RWPE1 (cell line): ENCODE measurements at regions not wholly inside any gene's neighbourhood (a gene's known extent, or its start where the extent isn't known, plus 50 kb on each side); places are given as distances from the start of the nearest gene placed in this dataset.

Experiments used
- CTCF ChIA-PET: fragments of 350-600 bp; sonication (Branson Sonifier 250); formaldehyde crosslinking; extraction: SDS; loops from one replicate; lab custom pipeline; 2021; lab: Yijun Ruan, JAX
- POLR2A ChIA-PET: fragments of 400-600 bp; formaldehyde crosslinking; extraction: SDS; loops from one replicate; lab custom pipeline; 2020; ENCODE audit warnings: antibody characterized with exemption; ENCODE audit not compliant: low non-redundant PET; lab: Yijun Ruan, JAX
- DNase-seq: peaks from one replicate; pipeline ENCODE4 v3.0.0; 2012; ENCODE audit warnings: low spot score
- H3K27ac ChIP-seq: fragments of 450-650 bp; 2 replicates; pipeline ENCODE4 v1.5.1; 2017
- TF ChIP-seq, protein P1 (sequence below): fragments of 450-650 bp; conservative IDR thresholded peaks from 2 replicates; pipeline ENCODE4 v1.5.1; 2017; ENCODE audit warnings: low read depth, mild to moderate bottlenecking

DNA sequence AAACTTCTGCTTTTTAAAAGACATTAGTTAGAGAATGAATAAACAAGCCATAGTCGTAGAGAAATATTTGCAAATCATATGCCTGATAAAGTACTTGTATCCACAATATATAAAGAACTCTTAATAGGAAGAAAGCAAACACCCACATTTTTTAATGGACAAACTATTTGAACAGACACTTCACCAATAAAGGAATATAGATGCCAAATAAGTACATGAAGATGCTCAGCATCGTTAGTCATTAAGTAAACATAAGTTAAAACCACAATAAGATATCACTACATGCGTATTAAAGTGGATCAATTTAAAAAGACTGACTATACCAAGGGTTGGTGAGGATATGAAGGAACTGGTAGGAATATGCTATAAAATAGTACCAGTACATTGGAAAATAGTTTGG is 142.3 kb upstream of the ZC3H11B start:
- H3K27ac ChIP-seq = no peak overlapping the region
- TF ChIP-seq, protein P1, sequence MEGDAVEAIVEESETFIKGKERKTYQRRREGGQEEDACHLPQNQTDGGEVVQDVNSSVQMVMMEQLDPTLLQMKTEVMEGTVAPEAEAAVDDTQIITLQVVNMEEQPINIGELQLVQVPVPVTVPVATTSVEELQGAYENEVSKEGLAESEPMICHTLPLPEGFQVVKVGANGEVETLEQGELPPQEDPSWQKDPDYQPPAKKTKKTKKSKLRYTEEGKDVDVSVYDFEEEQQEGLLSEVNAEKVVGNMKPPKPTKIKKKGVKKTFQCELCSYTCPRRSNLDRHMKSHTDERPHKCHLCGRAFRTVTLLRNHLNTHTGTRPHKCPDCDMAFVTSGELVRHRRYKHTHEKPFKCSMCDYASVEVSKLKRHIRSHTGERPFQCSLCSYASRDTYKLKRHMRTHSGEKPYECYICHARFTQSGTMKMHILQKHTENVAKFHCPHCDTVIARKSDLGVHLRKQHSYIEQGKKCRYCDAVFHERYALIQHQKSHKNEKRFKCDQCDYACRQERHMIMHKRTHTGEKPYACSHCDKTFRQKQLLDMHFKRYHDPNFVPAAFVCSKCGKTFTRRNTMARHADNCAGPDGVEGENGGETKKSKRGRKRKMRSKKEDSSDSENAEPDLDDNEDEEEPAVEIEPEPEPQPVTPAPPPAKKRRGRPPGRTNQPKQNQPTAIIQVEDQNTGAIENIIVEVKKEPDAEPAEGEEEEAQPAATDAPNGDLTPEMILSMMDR = no peak
- DNase-seq = no peak
- ChIA-PET CTCF (no interaction called here), POLR2A (no interaction called here)

GRCh38 chr1:219754767-219755166 is 141.9 kb upstream of the ZC3H11B start:
- ChIA-PET CTCF (interaction anchor here (0.6 kb wide), 1 partner anchor 1095 kb away, joined by 4 read pairs; no protein-coding TSS in a partner anchor), POLR2A (no interaction called here)
- TF ChIP-seq, protein P1 = no peak
- no peak for DNase-seq
- H3K27ac ChIP-seq = no peak overlapping the region

DNA sequence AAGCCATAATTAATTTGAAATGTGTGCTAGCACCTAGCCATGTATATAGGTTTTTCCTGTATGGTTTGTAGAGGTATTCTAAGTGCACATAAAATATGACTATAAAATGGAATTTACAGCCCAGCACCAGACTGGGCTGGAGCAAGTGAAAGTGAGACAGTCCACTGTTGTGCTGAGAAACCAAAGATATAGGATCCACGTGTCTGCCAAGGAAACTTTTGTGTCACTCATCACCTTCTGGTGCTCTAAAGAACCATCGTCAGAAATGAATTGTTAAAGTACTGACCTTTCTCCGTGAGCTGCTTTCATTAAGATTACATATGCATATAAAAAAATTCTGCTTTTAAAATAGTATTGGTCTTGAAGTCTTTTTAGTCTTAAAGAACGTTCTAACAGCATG is 141.0 kb upstream of the ZC3H11B start:
- no peak overlapping the region for H3K27ac ChIP-seq
- DNase-seq = no peak
- CTCF ChIA-PET = interaction anchor here (0.6 kb wide), 1 partner anchor 1096 kb away, joined by 4 read pairs; no protein-coding TSS in a partner anchor
- TF ChIP-seq, protein P1 = no peak
- POLR2A ChIA-PET = no interaction called here

- H3K27ac ChIP-seq = no peak overlapping the region
- ChIA-PET POLR2A (no interaction called here), CTCF (no interaction called here)
- TF ChIP-seq, protein P1 = no peak
- DNase-seq = no peak
Measured at GRCh38 chr1:219752645-219753044, 139.7 kb upstream of the ZC3H11B start.

- CTCF ChIA-PET = interaction anchor here (0.6 kb wide), 1 partner anchor 247 kb away, joined by 3 read pairs; no protein-coding TSS in a partner anchor
- POLR2A ChIA-PET = interaction anchor here (0.6 kb wide), 1 partner anchor 112 kb away, joined by 4 read pairs; no protein-coding TSS in a partner anchor
- TF ChIP-seq, protein P1 = no peak
- H3K27ac ChIP-seq = no peak overlapping the region
- no peak for DNase-seq
Measured at GRCh38 chr1:219751870-219752507, 139.1 kb upstream of the ZC3H11B start.

DNA sequence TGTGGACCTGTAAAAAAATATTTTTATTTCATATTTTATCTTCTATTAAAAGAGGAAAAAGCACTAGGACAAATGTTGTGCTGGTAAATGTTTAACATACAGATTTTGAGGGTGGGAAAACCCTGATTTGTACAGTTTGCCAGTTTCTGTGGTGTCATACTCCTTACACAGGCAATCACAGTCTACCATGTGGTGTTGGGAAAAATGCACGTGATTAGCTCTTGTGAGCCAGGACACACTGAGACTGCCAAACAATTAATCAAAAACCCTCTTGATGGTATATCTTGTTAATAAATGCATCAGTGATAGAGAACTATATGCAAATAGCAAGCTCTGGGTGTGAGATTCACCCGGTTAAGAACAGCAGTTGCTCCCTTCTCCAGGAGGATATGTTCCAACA is 136.5 kb upstream of the ZC3H11B start:
- POLR2A ChIA-PET = no interaction called here
- TF ChIP-seq, protein P1 = no peak
- no peak overlapping the region for H3K27ac ChIP-seq
- DNase-seq = no peak
- CTCF ChIA-PET = interaction anchor here (0.6 to 2.3 kb wide), 4 partner anchors 8 to 59 kb away, joined by 3 to 6 read pairs (median 4); no protein-coding TSS in a partner anchor
